H1 (cell line): ENCODE measurements at regions not wholly inside any gene's neighbourhood (a gene's known extent, or its start where the extent isn't known, plus 50 kb on each side); places are given as distances from the start of the nearest gene placed in this dataset.

Source experiments
- CHD1 ChIP-seq: IDR thresholded peaks from 2 replicates; pipeline ENCODE4 v1.6.1; 2012; ENCODE audit warnings: low read depth, low read length, improper control_type of control experiment
- NANOG ChIP-seq: IDR thresholded peaks from 2 replicates; pipeline ENCODE4 v1.6.1; 2011; ENCODE audit warnings: low read length, low read depth, mild to moderate bottlenecking, inconsistent platforms; ENCODE audit not compliant: insufficient read depth, poor library complexity, severe bottlenecking
- NRF1 ChIP-seq: IDR thresholded peaks from 2 replicates; pipeline ENCODE4 v1.6.1; 2011; ENCODE audit warnings: mild to moderate bottlenecking, low read depth, low read length, improper control_type of control experiment
- TF ChIP-seq, protein P1 (sequence below): fragments of 300-600 bp; sonication (generic); IDR thresholded peaks from 2 replicates; pipeline ENCODE4 v1.7.1; 2012; ENCODE audit warnings: low read length, moderate library complexity, mild to moderate bottlenecking, inconsistent platforms; ENCODE audit not compliant: insufficient replicate concordance
- TF ChIP-seq, protein P2 (sequence below): IDR thresholded peaks from 2 replicates; pipeline ENCODE4 v1.6.1; 2012; ENCODE audit warnings: low read length, inconsistent platforms
- TF ChIP-seq, protein P3 (sequence below): IDR thresholded peaks from 2 replicates; pipeline ENCODE4 v1.6.1; 2011; ENCODE audit warnings: low read length, improper control_type of control experiment

DNA sequence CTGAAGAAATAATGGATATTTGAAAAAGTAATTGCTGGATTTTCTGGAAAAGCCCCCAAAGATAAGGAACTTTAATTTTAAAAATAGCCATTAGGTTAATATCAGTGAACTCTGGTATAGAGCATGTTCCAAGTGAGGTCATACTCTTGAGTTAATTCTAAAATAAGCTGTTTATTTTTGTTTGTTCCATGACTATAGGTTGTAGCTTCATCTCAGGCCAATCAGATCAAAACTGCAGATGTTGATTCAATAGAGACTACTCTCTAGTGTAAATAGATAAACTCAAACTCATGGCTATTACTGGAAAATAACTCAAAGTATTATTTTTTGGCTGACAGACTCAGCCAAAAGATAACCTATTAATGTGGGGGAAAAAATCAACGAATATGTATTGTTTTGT, 815.1 kb downstream of the DIAPH3 start (continued):
- TF ChIP-seq, protein P1, sequence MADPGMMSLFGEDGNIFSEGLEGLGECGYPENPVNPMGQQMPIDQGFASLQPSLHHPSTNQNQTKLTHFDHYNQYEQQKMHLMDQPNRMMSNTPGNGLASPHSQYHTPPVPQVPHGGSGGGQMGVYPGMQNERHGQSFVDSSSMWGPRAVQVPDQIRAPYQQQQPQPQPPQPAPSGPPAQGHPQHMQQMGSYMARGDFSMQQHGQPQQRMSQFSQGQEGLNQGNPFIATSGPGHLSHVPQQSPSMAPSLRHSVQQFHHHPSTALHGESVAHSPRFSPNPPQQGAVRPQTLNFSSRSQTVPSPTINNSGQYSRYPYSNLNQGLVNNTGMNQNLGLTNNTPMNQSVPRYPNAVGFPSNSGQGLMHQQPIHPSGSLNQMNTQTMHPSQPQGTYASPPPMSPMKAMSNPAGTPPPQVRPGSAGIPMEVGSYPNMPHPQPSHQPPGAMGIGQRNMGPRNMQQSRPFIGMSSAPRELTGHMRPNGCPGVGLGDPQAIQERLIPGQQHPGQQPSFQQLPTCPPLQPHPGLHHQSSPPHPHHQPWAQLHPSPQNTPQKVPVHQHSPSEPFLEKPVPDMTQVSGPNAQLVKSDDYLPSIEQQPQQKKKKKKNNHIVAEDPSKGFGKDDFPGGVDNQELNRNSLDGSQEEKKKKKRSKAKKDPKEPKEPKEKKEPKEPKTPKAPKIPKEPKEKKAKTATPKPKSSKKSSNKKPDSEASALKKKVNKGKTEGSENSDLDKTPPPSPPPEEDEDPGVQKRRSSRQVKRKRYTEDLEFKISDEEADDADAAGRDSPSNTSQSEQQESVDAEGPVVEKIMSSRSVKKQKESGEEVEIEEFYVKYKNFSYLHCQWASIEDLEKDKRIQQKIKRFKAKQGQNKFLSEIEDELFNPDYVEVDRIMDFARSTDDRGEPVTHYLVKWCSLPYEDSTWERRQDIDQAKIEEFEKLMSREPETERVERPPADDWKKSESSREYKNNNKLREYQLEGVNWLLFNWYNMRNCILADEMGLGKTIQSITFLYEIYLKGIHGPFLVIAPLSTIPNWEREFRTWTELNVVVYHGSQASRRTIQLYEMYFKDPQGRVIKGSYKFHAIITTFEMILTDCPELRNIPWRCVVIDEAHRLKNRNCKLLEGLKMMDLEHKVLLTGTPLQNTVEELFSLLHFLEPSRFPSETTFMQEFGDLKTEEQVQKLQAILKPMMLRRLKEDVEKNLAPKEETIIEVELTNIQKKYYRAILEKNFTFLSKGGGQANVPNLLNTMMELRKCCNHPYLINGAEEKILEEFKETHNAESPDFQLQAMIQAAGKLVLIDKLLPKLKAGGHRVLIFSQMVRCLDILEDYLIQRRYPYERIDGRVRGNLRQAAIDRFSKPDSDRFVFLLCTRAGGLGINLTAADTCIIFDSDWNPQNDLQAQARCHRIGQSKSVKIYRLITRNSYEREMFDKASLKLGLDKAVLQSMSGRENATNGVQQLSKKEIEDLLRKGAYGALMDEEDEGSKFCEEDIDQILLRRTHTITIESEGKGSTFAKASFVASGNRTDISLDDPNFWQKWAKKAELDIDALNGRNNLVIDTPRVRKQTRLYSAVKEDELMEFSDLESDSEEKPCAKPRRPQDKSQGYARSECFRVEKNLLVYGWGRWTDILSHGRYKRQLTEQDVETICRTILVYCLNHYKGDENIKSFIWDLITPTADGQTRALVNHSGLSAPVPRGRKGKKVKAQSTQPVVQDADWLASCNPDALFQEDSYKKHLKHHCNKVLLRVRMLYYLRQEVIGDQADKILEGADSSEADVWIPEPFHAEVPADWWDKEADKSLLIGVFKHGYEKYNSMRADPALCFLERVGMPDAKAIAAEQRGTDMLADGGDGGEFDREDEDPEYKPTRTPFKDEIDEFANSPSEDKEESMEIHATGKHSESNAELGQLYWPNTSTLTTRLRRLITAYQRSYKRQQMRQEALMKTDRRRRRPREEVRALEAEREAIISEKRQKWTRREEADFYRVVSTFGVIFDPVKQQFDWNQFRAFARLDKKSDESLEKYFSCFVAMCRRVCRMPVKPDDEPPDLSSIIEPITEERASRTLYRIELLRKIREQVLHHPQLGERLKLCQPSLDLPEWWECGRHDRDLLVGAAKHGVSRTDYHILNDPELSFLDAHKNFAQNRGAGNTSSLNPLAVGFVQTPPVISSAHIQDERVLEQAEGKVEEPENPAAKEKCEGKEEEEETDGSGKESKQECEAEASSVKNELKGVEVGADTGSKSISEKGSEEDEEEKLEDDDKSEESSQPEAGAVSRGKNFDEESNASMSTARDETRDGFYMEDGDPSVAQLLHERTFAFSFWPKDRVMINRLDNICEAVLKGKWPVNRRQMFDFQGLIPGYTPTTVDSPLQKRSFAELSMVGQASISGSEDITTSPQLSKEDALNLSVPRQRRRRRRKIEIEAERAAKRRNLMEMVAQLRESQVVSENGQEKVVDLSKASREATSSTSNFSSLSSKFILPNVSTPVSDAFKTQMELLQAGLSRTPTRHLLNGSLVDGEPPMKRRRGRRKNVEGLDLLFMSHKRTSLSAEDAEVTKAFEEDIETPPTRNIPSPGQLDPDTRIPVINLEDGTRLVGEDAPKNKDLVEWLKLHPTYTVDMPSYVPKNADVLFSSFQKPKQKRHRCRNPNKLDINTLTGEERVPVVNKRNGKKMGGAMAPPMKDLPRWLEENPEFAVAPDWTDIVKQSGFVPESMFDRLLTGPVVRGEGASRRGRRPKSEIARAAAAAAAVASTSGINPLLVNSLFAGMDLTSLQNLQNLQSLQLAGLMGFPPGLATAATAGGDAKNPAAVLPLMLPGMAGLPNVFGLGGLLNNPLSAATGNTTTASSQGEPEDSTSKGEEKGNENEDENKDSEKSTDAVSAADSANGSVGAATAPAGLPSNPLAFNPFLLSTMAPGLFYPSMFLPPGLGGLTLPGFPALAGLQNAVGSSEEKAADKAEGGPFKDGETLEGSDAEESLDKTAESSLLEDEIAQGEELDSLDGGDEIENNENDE: no peak
- TF ChIP-seq, protein P2, sequence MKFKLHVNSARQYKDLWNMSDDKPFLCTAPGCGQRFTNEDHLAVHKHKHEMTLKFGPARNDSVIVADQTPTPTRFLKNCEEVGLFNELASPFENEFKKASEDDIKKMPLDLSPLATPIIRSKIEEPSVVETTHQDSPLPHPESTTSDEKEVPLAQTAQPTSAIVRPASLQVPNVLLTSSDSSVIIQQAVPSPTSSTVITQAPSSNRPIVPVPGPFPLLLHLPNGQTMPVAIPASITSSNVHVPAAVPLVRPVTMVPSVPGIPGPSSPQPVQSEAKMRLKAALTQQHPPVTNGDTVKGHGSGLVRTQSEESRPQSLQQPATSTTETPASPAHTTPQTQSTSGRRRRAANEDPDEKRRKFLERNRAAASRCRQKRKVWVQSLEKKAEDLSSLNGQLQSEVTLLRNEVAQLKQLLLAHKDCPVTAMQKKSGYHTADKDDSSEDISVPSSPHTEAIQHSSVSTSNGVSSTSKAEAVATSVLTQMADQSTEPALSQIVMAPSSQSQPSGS: no peak
- TF ChIP-seq CHD1: no peak
- no peak for TF ChIP-seq NANOG
- TF ChIP-seq, protein P3, sequence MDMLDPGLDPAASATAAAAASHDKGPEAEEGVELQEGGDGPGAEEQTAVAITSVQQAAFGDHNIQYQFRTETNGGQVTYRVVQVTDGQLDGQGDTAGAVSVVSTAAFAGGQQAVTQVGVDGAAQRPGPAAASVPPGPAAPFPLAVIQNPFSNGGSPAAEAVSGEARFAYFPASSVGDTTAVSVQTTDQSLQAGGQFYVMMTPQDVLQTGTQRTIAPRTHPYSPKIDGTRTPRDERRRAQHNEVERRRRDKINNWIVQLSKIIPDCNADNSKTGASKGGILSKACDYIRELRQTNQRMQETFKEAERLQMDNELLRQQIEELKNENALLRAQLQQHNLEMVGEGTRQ: no peak
- TF ChIP-seq NRF1: no peak
- TF ChIP-seq, all 59 proteins: peak for 0
